ENCODE measurements at regions not wholly inside any gene's neighbourhood (a gene's known extent, or its start where the extent isn't known, plus 50 kb on each side); places are given as distances from the start of the nearest gene placed in this dataset.

DNA sequence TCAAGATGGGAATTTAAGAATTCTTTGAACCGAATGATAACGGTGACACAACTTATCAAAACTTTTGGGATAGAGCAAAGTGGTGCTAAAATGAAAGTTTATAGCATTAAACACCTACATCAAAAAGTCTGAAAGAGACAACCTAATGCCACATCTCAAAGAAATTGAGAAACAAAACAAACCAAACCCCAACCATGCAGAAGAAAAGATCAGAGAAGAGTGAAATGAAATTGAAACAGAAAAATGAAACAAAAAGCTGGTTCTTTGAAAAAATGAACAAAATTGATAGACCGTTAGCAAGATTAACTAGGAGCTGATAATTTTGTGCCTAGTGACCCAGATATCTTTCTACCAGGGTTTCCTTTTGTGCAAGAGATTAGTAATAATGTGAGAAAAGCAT, 248.0 kb upstream of the EYS start:
- no peak overlapping the region for H3K4me3 ChIP-seq (ENCODE audit: low read length in 2 of 2)
- CTCF ChIA-PET (ENCODE audit: partially characterized antibody), result no interaction called here

DNA sequence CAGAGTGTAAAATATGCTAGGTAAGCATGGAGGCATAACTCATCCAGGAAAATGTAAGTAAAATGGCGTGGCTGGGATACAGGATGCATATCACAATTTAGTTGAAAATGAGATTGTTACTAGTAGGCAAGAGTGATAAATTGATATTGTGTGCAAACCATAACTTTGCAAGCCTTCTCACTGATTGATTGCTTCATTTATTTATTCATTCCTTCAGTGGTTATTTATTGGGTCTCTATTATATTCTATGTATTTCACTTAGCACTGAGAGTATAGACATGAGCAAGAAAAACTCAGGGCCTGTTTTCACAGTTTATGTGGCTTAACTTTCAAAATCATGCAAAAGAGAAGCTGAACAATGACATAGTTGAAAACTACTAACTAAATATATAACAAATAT, 241.0 kb upstream of the EYS start:
- Mint-ChIP-seq H3K9me3 (peaks cover 0 to 12% (median 5%) of the 10 kb centered on the region in 8 donors), H3K4me1 (no peaks in the 10 kb centered on the region), H3K27ac (no peak overlapping the region), H3K27me3 (no peaks in the 10 kb centered on the region), H3K36me3 (no peaks in the 10 kb centered on the region), H3K4me3 (no peak overlapping the region)
- no peak overlapping the region for H3K27ac ChIP-seq (ENCODE audit: low read depth, low read length)
- CTCF ChIA-PET (ENCODE audit: partially characterized antibody), result no interaction called here
- DNase-seq, result no peak
- H3K4me1 ChIP-seq (ENCODE audit: insufficient read depth, low read length), result no peaks in the 10 kb centered on the region
- intact Hi-C loops (cut with micrococcal nuclease), result no loop called here
- H3K36me3 ChIP-seq (ENCODE audit: insufficient read depth, low read length), result no peaks in the 10 kb centered on the region
- POLR2A ChIA-PET (ENCODE audit: partially characterized antibody), result no interaction called here
- H3K4me3 ChIP-seq (ENCODE audit: low read length in 2 of 2), result no peak overlapping the region
- no peaks in the 10 kb centered on the region for H3K27me3 ChIP-seq (ENCODE audit: insufficient read depth, low read length)
- no peaks in the 10 kb centered on the region for H3K9me3 ChIP-seq (ENCODE audit: control insufficient read depth in 1 of 2, low read length in 2 of 2)

More for the DNA sequence above, 248.0 kb upstream of the EYS start:
- intact Hi-C loops (cut with micrococcal nuclease), result no loop called here
- no peaks in the 10 kb centered on the region for H3K27me3 Mint-ChIP-seq
- Histone ChIP-seq H3K9me3 (ENCODE audit: control insufficient read depth in 1 of 2, low read length in 2 of 2) (no peaks in the 10 kb centered on the region), H3K27me3 (ENCODE audit: insufficient read depth, low read length) (no peaks in the 10 kb centered on the region), H3K4me1 (ENCODE audit: insufficient read depth, low read length) (no peaks in the 10 kb centered on the region), H3K27ac (ENCODE audit: low read depth, low read length) (no peak overlapping the region), H3K36me3 (ENCODE audit: insufficient read depth, low read length) (no peaks in the 10 kb centered on the region)
- peaks cover 0 to 6% (median 3%) of the 10 kb centered on the region in 8 donors for H3K9me3 Mint-ChIP-seq
- no peak overlapping the region for H3K27ac Mint-ChIP-seq
- no peak for DNase-seq
- H3K36me3 Mint-ChIP-seq, result no peaks in the 10 kb centered on the region
- POLR2A ChIA-PET (ENCODE audit: partially characterized antibody), result no interaction called here
- no peak overlapping the region for H3K4me3 Mint-ChIP-seq
- H3K4me1 Mint-ChIP-seq, result no peaks in the 10 kb centered on the region

DNA sequence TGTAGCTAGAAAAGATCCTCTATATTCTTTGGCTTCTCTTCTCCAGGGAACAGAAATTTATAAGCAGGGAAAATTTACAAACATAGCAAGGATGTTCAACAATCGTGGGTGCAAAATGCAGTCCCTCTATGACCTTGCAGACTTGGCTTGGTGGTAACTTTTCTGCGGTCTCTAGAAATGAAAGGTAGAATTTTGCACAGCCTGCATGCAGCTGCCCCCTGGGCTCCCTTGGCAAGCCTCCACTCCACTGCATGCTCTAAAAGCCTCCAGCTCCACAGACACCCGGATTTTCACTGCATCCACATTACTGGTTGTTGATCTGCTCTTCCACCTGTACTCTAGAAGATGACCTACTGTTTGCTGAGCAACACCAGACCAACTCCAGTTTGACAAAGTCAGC, 236.5 kb upstream of the EYS start:
- ChIA-PET POLR2A (ENCODE audit: partially characterized antibody) (no interaction called here), CTCF (ENCODE audit: partially characterized antibody) (no interaction called here)
- intact Hi-C loops (cut with micrococcal nuclease), result no loop called here
- Histone ChIP-seq H3K27ac (ENCODE audit: low read depth, low read length) (no peak overlapping the region), H3K4me3 (ENCODE audit: low read length in 2 of 2) (no peak overlapping the region), H3K36me3 (ENCODE audit: insufficient read depth, low read length) (no peaks in the 10 kb centered on the region), H3K4me1 (ENCODE audit: insufficient read depth, low read length) (no peaks in the 10 kb centered on the region), H3K9me3 (ENCODE audit: control insufficient read depth in 1 of 2, low read length in 2 of 2) (no peaks in the 10 kb centered on the region), H3K27me3 (ENCODE audit: insufficient read depth, low read length) (no peaks in the 10 kb centered on the region)
- Mint-ChIP-seq H3K36me3 (no peaks in the 10 kb centered on the region), H3K27me3 (no peaks in the 10 kb centered on the region), H3K9me3 (peaks cover 0 to 8% (median 4%) of the 10 kb centered on the region in 8 donors), H3K4me1 (no peaks in the 10 kb centered on the region), H3K4me3 (no peak overlapping the region), H3K27ac (no peak overlapping the region)
- DNase-seq, result no peak

DNA sequence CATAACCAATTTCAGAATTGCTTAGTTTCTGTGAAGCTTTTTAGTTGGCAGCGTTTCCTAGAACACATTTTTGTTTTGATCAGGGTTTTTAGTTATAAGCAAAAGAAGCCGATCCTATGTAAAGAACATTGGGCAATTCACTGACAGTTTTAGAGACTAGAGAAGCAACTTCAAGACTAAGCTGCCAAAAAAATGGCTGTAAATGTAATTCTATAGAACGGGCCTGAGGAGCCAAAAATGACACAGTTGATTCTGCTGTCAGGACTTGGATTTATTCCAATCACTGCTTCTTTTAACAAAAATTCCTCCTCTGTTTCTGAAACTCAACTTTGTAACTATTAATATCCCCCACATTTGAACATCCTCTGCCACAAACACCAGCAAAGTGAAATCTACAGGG, 236.0 kb upstream of the EYS start:
- ChIA-PET POLR2A (ENCODE audit: partially characterized antibody) (no interaction called here), CTCF (ENCODE audit: partially characterized antibody) (no interaction called here)
- Mint-ChIP-seq H3K36me3 (no peaks in the 10 kb centered on the region), H3K27ac (no peak overlapping the region), H3K9me3 (peaks cover 0 to 8% (median 4%) of the 10 kb centered on the region in 8 donors), H3K4me3 (no peak overlapping the region), H3K27me3 (no peaks in the 10 kb centered on the region), H3K4me1 (no peaks in the 10 kb centered on the region)
- no peaks in the 10 kb centered on the region for H3K36me3 ChIP-seq (ENCODE audit: insufficient read depth, low read length)
- H3K9me3 ChIP-seq (ENCODE audit: control insufficient read depth in 1 of 2, low read length in 2 of 2), result no peaks in the 10 kb centered on the region
- H3K27me3 ChIP-seq (ENCODE audit: insufficient read depth, low read length), result no peaks in the 10 kb centered on the region
- H3K27ac ChIP-seq (ENCODE audit: low read depth, low read length), result no peak overlapping the region
- no peak overlapping the region for H3K4me3 ChIP-seq (ENCODE audit: low read length in 2 of 2)
- no peaks in the 10 kb centered on the region for H3K4me1 ChIP-seq (ENCODE audit: insufficient read depth, low read length)
- no peak for DNase-seq
- intact Hi-C loops (cut with micrococcal nuclease), result no loop called here

DNA sequence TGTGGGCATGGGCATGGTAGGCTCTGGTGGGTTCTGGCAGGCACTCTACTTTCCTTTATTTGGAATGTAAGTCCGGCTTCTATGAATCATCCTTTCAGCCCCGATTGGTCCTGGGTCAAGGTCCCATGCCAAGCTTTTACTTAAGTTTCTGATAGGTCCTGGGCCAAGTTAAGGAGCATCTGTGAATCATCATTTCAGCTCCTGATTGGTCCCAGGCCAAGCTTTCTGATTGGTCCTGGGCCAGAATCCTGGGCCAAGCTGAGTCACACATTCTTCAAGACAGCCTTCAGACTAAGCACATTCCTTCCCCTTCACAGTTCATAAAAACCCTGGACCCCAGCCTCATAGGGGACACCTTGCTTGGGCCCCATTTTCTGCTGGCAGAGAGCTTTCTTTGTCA, 231.0 kb upstream of the EYS start:
- intact Hi-C loops (cut with micrococcal nuclease), result no loop called here
- Histone ChIP-seq H3K4me1 (ENCODE audit: insufficient read depth, low read length) (no peaks in the 10 kb centered on the region), H3K36me3 (ENCODE audit: insufficient read depth, low read length) (no peaks in the 10 kb centered on the region), H3K4me3 (ENCODE audit: low read length in 2 of 2) (no peak overlapping the region), H3K27me3 (ENCODE audit: insufficient read depth, low read length) (no peaks in the 10 kb centered on the region), H3K27ac (ENCODE audit: low read depth, low read length) (no peak overlapping the region), H3K9me3 (ENCODE audit: control insufficient read depth in 1 of 2, low read length in 2 of 2) (no peaks in the 10 kb centered on the region)
- peaks cover 0 to 9% (median 3%) of the 10 kb centered on the region in 8 donors for H3K9me3 Mint-ChIP-seq
- ChIA-PET CTCF (ENCODE audit: partially characterized antibody) (no interaction called here), POLR2A (ENCODE audit: partially characterized antibody) (interaction anchor here (0.6 kb wide), 1 partner anchor 9 kb away, joined by 3 read pairs; no protein-coding TSS in a partner anchor)
- H3K27ac Mint-ChIP-seq, result no peak overlapping the region
- no peak overlapping the region for H3K4me3 Mint-ChIP-seq
- no peaks in the 10 kb centered on the region for H3K27me3 Mint-ChIP-seq
- no peaks in the 10 kb centered on the region for H3K36me3 Mint-ChIP-seq
- no peaks in the 10 kb centered on the region for H3K4me1 Mint-ChIP-seq
- DNase-seq, result no peak

DNA sequence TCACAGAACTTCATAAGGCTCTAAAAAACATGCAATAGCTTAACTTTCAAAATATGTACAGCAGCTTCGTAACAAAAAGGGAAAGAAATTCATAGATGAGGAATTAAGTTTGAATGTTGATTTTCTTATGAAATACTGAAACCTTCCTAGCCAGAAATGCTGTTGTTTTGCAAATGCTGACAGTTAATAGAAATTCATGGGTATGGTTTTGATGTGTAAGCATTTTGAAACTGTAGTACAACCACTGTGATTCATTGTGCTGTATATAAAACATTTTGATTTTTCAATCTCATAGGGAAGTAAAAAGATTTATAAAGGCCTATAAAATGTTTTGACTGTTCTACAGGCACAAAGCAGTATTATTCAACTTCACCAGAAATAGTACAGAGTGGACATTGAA, 228.4 kb upstream of the EYS start:
- ChIA-PET CTCF (ENCODE audit: partially characterized antibody) (no interaction called here), POLR2A (ENCODE audit: partially characterized antibody) (no interaction called here)
- intact Hi-C loops (cut with micrococcal nuclease), result no loop called here
- no peak overlapping the region for H3K27ac ChIP-seq (ENCODE audit: low read depth, low read length)
- H3K27me3 ChIP-seq (ENCODE audit: insufficient read depth, low read length), result no peaks in the 10 kb centered on the region
- H3K4me3 ChIP-seq (ENCODE audit: low read length in 2 of 2), result no peak overlapping the region
- Mint-ChIP-seq H3K4me1 (no peaks in the 10 kb centered on the region), H3K27me3 (no peaks in the 10 kb centered on the region), H3K9me3 (peaks cover 0 to 9% (median 3%) of the 10 kb centered on the region in 8 donors), H3K36me3 (no peaks in the 10 kb centered on the region), H3K4me3 (no peak overlapping the region), H3K27ac (no peak overlapping the region)
- DNase-seq, result no peak
- no peaks in the 10 kb centered on the region for H3K9me3 ChIP-seq (ENCODE audit: control insufficient read depth in 1 of 2, low read length in 2 of 2)
- no peaks in the 10 kb centered on the region for H3K36me3 ChIP-seq (ENCODE audit: insufficient read depth, low read length)
- no peaks in the 10 kb centered on the region for H3K4me1 ChIP-seq (ENCODE audit: insufficient read depth, low read length)

DNA sequence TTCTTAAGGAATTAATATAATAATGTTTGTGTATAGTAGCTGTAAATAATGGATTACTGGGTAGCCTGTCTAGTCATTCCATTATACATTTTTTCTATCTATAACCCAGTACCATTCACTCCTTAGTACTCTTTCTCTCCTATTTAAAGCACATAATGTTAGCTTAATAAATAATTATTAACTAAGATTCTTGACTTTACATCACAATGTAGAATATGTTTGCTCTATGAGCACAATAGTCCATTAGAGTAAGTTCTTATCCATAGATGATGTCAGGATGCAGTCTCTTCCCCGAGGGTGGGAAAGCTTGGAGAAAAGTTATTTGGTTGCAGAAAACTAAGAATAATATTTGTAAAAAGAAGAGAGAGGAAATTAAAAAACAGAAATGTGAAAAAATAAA, 226.4 kb upstream of the EYS start:
- H3K9me3 ChIP-seq (ENCODE audit: control insufficient read depth in 1 of 2, low read length in 2 of 2), result no peaks in the 10 kb centered on the region
- Mint-ChIP-seq H3K4me3 (no peak overlapping the region), H3K9me3 (peaks cover 0 to 11% (median 3%) of the 10 kb centered on the region in 8 donors), H3K36me3 (no peaks in the 10 kb centered on the region), H3K4me1 (no peaks in the 10 kb centered on the region), H3K27ac (no peak overlapping the region), H3K27me3 (no peaks in the 10 kb centered on the region)
- no peak for DNase-seq
- no peaks in the 10 kb centered on the region for H3K36me3 ChIP-seq (ENCODE audit: insufficient read depth, low read length)
- ChIA-PET CTCF (ENCODE audit: partially characterized antibody) (no interaction called here), POLR2A (ENCODE audit: partially characterized antibody) (no interaction called here)
- no peaks in the 10 kb centered on the region for H3K4me1 ChIP-seq (ENCODE audit: insufficient read depth, low read length)
- H3K27me3 ChIP-seq (ENCODE audit: insufficient read depth, low read length), result no peaks in the 10 kb centered on the region
- no peak overlapping the region for H3K4me3 ChIP-seq (ENCODE audit: low read length in 2 of 2)
- no peak overlapping the region for H3K27ac ChIP-seq (ENCODE audit: low read depth, low read length)
- intact Hi-C loops (cut with micrococcal nuclease), result no loop called here

DNA sequence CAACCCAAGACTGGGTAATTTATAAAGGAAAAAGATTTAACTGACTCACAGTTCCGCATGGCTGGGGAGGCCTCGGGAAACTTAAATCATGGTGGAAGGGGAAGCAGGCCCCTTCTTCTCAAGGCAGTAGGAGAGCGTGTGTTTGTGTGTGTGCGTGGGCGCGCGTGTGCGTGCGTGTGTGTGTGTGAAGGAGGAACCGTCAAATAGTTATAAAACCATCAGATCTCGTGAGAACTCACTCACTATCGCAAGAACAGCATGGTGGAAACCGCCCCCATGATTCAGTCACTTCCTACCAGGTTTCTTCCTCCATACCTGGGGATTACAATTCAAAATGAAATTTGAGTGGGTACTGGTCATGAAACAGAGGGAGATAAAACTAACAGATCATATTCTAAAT, 220.1 kb upstream of the EYS start:
- no peaks in the 10 kb centered on the region for H3K27me3 Mint-ChIP-seq
- peaks cover 0 to 17% (median 2%) of the 10 kb centered on the region in 8 donors for H3K9me3 Mint-ChIP-seq
- no peaks in the 10 kb centered on the region for H3K4me1 Mint-ChIP-seq
- CTCF ChIA-PET (ENCODE audit: partially characterized antibody), result no interaction called here
- Histone ChIP-seq H3K27me3 (ENCODE audit: insufficient read depth, low read length) (no peaks in the 10 kb centered on the region), H3K4me3 (ENCODE audit: low read length in 2 of 2) (no peak overlapping the region), H3K9me3 (ENCODE audit: control insufficient read depth in 1 of 2, low read length in 2 of 2) (no peaks in the 10 kb centered on the region), H3K27ac (ENCODE audit: low read depth, low read length) (no peak overlapping the region), H3K36me3 (ENCODE audit: insufficient read depth, low read length) (no peaks in the 10 kb centered on the region), H3K4me1 (ENCODE audit: insufficient read depth, low read length) (no peaks in the 10 kb centered on the region)
- H3K27ac Mint-ChIP-seq, result no peak overlapping the region
- intact Hi-C loops (cut with micrococcal nuclease), result no loop called here
- H3K4me3 Mint-ChIP-seq, result no peak overlapping the region
- POLR2A ChIA-PET (ENCODE audit: partially characterized antibody), result no interaction called here
- no peaks in the 10 kb centered on the region for H3K36me3 Mint-ChIP-seq
- DNase-seq, result no peak
